ENCODE measurements at regions not wholly inside any gene's neighbourhood (a gene's known extent, or its start where the extent isn't known, plus 50 kb on each side); places are given as distances from the start of the nearest gene placed in this dataset.

GRCh38 chr6:139597771-139598755 lies 223.6 kb upstream of the CITED2 start:
- TF ChIP-seq CTCF (conservative IDR thresholded peaks at IDR 0.05) = no peak
- no peak for TF ChIP-seq EZH2 (IDR thresholded peaks at IDR 0.05; ENCODE audit: low read depth)

Measured in PC-9 (cell line).